ENCODE measurements at regions not wholly inside any gene's neighbourhood (a gene's known extent, or its start where the extent isn't known, plus 50 kb on each side); places are given as distances from the start of the nearest gene placed in this dataset.

DNA sequence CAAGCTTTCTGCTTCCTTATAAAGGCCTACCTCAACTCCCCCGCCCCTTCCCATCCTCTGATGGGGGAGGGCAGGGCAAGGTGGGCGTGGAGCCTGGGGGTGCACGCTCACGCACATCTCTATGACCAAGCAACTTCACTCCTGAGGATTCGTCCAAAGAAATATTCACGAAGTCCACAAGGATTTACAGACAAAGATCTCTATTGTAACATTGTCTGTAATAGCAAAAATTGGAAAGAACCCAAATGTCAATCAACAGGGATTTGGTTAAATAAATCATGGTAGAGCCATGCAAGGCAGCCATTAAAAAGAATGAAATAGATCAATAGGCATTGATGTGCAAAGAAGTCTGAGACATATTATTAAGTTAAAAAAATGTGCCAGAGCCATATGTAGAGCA lies 130.4 kb upstream of the AFDN start:
- Histone ChIP-seq H3K79me2 (ENCODE audit: low read depth) (no peaks in the 10 kb centered on the region), H3K9me3 (ENCODE audit: insufficient read depth, low read depth) (no peaks in the 10 kb centered on the region), H3K4me2 (no peak overlapping the region), H4K20me1 (ENCODE audit: insufficient read depth) (no peaks in the 10 kb centered on the region), H3K27me3 (ENCODE audit: insufficient read depth, low read depth) (peaks cover 57% of the 10 kb centered on the region), H2AFZ (no peak overlapping the region), H3F3A (ENCODE audit: insufficient read depth, low read depth) (no peaks in the 10 kb centered on the region), H3K9me2 (ENCODE audit: insufficient read depth) (no peaks in the 10 kb centered on the region), H3K4me3 (no peak overlapping the region), H3K4me1 (replicated peaks; ENCODE audit: insufficient read depth) (no peaks in the 10 kb centered on the region), H3K36me3 (ENCODE audit: low read depth) (no peaks in the 10 kb centered on the region), H3K27ac (no peak overlapping the region)
- intact Hi-C loops (cut with micrococcal nuclease; ENCODE audit: unreplicated experiment), result no loop called here
- DNase-seq, result no peak
- TF ChIP-seq, protein P1, sequence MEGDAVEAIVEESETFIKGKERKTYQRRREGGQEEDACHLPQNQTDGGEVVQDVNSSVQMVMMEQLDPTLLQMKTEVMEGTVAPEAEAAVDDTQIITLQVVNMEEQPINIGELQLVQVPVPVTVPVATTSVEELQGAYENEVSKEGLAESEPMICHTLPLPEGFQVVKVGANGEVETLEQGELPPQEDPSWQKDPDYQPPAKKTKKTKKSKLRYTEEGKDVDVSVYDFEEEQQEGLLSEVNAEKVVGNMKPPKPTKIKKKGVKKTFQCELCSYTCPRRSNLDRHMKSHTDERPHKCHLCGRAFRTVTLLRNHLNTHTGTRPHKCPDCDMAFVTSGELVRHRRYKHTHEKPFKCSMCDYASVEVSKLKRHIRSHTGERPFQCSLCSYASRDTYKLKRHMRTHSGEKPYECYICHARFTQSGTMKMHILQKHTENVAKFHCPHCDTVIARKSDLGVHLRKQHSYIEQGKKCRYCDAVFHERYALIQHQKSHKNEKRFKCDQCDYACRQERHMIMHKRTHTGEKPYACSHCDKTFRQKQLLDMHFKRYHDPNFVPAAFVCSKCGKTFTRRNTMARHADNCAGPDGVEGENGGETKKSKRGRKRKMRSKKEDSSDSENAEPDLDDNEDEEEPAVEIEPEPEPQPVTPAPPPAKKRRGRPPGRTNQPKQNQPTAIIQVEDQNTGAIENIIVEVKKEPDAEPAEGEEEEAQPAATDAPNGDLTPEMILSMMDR (conservative IDR thresholded peaks at IDR 0.05), result no peak
- no peak for TF ChIP-seq EZH2 (IDR thresholded peaks at IDR 0.05; ENCODE audit: low read depth)
- ChIA-PET POLR2A (ENCODE audit: unreplicated experiment) (no interaction called here), CTCF (no interaction called here)
- no TSS peak for BruUV-seq (replicated peaks)

DNA sequence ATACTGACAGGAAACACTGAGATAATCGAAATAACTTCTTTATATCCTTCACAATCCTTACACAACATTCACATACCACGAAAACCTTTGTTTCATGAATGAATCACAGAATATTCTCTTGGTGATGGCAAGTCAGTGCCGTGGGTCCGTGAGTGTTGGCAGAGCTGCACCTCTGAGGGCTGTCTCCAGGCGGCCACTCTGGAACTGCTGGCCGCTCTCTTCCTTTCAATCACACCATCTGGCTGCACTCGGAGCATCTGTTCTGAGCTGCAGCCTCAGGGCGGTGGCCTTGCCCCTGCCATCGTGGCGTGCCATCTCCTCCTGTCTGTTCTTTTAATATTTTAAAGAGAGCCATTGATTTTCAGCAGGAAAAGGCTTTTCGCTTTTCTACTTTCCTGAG lies 129.4 kb upstream of the AFDN start:
- POLR2A ChIA-PET (ENCODE audit: unreplicated experiment), result no interaction called here
- DNase-seq, result no peak
- H3K4me2 ChIP-seq, result no peak overlapping the region
- H3K79me2 ChIP-seq (ENCODE audit: low read depth), result no peaks in the 10 kb centered on the region
- intact Hi-C loops (cut with micrococcal nuclease; ENCODE audit: unreplicated experiment), result no loop called here
- H3K4me3 ChIP-seq, result no peak overlapping the region
- H3K27ac ChIP-seq, result no peak overlapping the region
- CTCF ChIA-PET, result no interaction called here
- H3K4me1 ChIP-seq (replicated peaks; ENCODE audit: insufficient read depth), result no peaks in the 10 kb centered on the region
- no peaks in the 10 kb centered on the region for H4K20me1 ChIP-seq (ENCODE audit: insufficient read depth)
- H3K36me3 ChIP-seq (ENCODE audit: low read depth), result no peaks in the 10 kb centered on the region
- no peak for TF ChIP-seq EZH2 (IDR thresholded peaks at IDR 0.05; ENCODE audit: low read depth)
- TF ChIP-seq, protein P1 (conservative IDR thresholded peaks at IDR 0.05), result no peak
- no peaks in the 10 kb centered on the region for H3K9me3 ChIP-seq (ENCODE audit: insufficient read depth, low read depth)
- H2AFZ ChIP-seq, result no peak overlapping the region
- H3K9me2 ChIP-seq (ENCODE audit: insufficient read depth), result no peaks in the 10 kb centered on the region
- no TSS peak for BruUV-seq (replicated peaks)
- peaks cover 50% of the 10 kb centered on the region for H3K27me3 ChIP-seq (ENCODE audit: insufficient read depth, low read depth)
- H3F3A ChIP-seq (ENCODE audit: insufficient read depth, low read depth), result no peaks in the 10 kb centered on the region

GRCh38 chr6:167698540-167698939 lies 128.2 kb upstream of the AFDN start:
- H3K27me3 ChIP-seq (ENCODE audit: insufficient read depth, low read depth), result peaks cover 43% of the 10 kb centered on the region
- no peak overlapping the region for H2AFZ ChIP-seq
- TF ChIP-seq, protein P1 (conservative IDR thresholded peaks at IDR 0.05), result no peak
- no peak for TF ChIP-seq EZH2 (IDR thresholded peaks at IDR 0.05; ENCODE audit: low read depth)
- H3K27ac ChIP-seq, result no peak overlapping the region
- H3F3A ChIP-seq (ENCODE audit: insufficient read depth, low read depth), result no peaks in the 10 kb centered on the region
- BruUV-seq (replicated peaks), result no TSS peak
- no peaks in the 10 kb centered on the region for H3K36me3 ChIP-seq (ENCODE audit: low read depth)
- H3K4me1 ChIP-seq (replicated peaks; ENCODE audit: insufficient read depth), result no peaks in the 10 kb centered on the region
- CTCF ChIA-PET, result no interaction called here
- no peak for DNase-seq
- POLR2A ChIA-PET (ENCODE audit: unreplicated experiment), result no interaction called here
- no peaks in the 10 kb centered on the region for H3K9me2 ChIP-seq (ENCODE audit: insufficient read depth)
- no peaks in the 10 kb centered on the region for H3K9me3 ChIP-seq (ENCODE audit: insufficient read depth, low read depth)
- intact Hi-C loops (cut with micrococcal nuclease; ENCODE audit: unreplicated experiment), result no loop called here
- H3K4me3 ChIP-seq, result no peak overlapping the region
- H3K79me2 ChIP-seq (ENCODE audit: low read depth), result no peaks in the 10 kb centered on the region
- H4K20me1 ChIP-seq (ENCODE audit: insufficient read depth), result no peaks in the 10 kb centered on the region
- H3K4me2 ChIP-seq, result no peak overlapping the region
